ENCODE measurements at regions not wholly inside any gene's neighbourhood (a gene's known extent, or its start where the extent isn't known, plus 50 kb on each side); places are given as distances from the start of the nearest gene placed in this dataset.

- no peak for DNase-seq
Measured at GRCh38 chr6:126091466-126091865, 105.1 kb downstream of the TRMT11 start.

GRCh38 chr6:126093108-126093507, 106.8 kb downstream of the TRMT11 start:
- no peak for DNase-seq

- no peak for DNase-seq
Measured at GRCh38 chr6:126094411-126094810, 108.1 kb downstream of the TRMT11 start.

GRCh38 chr6:126100386-126100785, 114.0 kb downstream of the TRMT11 start:
- no peak for DNase-seq

GRCh38 chr6:126102358-126102757, 116.0 kb downstream of the TRMT11 start:
- no peak for DNase-seq

GRCh38 chr6:126103993-126104392, 117.7 kb downstream of the TRMT11 start:
- no peak for DNase-seq

GRCh38 chr6:126107475-126108166, 121.3 kb downstream of the TRMT11 start:
- DNase-seq: no peak

- no peak for DNase-seq
Measured at GRCh38 chr6:126110512-126111270, 124.4 kb downstream of the TRMT11 start.

GRCh38 chr6:126111327-126111726, 125.0 kb downstream of the TRMT11 start:
- DNase-seq: no peak

GRCh38 chr6:126112171-126112632, 125.9 kb downstream of the TRMT11 start:
- no peak for DNase-seq

- no peak for DNase-seq
Measured at GRCh38 chr6:126113261-126113660, 126.9 kb downstream of the TRMT11 start.

- DNase-seq: no peak
Measured at GRCh38 chr6:126117251-126117650, 130.9 kb downstream of the TRMT11 start.

GRCh38 chr6:126118058-126118755, 131.9 kb downstream of the TRMT11 start:
- DNase-seq: no peak

GRCh38 chr6:126118936-126119335, 132.6 kb downstream of the TRMT11 start:
- no peak for DNase-seq

GRCh38 chr6:126123226-126123625, 136.9 kb downstream of the TRMT11 start:
- no peak for DNase-seq

- no peak for DNase-seq
Measured at GRCh38 chr6:126127659-126128058, 141.3 kb downstream of the TRMT11 start.

GRCh38 chr6:126131246-126131645, 144.9 kb downstream of the TRMT11 start:
- no peak for DNase-seq

- no peak for DNase-seq
Measured at GRCh38 chr6:126133984-126134383, 147.6 kb downstream of the TRMT11 start.

GRCh38 chr6:126134491-126134890, 148.2 kb downstream of the TRMT11 start:
- DNase-seq: no peak

GRCh38 chr6:126140015-126140414, 153.7 kb downstream of the TRMT11 start:
- DNase-seq: no peak

- no peak for DNase-seq
Measured at GRCh38 chr6:126143761-126144251, 157.5 kb downstream of the TRMT11 start.

GRCh38 chr6:126145351-126145750, 159.0 kb downstream of the TRMT11 start:
- DNase-seq: no peak

- no peak for DNase-seq
Measured at GRCh38 chr6:126147291-126147815, 161.0 kb downstream of the TRMT11 start.
